ENCODE measurements at regions not wholly inside any gene's neighbourhood (a gene's known extent, or its start where the extent isn't known, plus 50 kb on each side); places are given as distances from the start of the nearest gene placed in this dataset.
"Not testable (repeated sequence)": the region's sequence is repeated elsewhere in the genome, so short reads cannot be mapped to it uniquely, and the experiment has no call there.

DNA sequence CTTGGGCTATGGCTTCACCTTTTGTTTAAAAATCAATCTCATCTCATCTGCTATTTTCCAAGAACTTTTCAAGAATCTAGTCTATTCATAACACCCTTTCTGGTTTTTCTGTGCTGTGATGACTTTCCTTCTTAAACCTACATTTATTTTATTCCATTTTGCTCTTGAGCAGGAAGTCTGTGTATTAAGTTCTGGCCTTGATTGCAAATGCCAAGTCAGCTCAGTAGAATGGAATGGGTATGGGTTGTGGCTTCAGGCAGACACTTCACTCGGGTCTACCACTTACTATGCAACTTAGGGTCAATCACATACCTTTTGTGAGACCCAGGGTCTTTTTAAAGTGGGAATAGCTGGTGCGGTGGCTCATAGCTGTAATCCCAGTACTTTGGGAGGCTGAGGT is 522.3 kb downstream of the TRIML1 start:
- peaks cover 0 to 6% (median 0%) of the 10 kb centered on the region in 4 donors for H3K9me3 ChIP-seq
- no peak overlapping the region for H3K27ac ChIP-seq
- TF ChIP-seq POLR2A (IDR thresholded peaks at IDR 0.05) (no peak), EP300 (IDR thresholded peaks at IDR 0.05) (no peak)
- TF ChIP-seq, protein P1, sequence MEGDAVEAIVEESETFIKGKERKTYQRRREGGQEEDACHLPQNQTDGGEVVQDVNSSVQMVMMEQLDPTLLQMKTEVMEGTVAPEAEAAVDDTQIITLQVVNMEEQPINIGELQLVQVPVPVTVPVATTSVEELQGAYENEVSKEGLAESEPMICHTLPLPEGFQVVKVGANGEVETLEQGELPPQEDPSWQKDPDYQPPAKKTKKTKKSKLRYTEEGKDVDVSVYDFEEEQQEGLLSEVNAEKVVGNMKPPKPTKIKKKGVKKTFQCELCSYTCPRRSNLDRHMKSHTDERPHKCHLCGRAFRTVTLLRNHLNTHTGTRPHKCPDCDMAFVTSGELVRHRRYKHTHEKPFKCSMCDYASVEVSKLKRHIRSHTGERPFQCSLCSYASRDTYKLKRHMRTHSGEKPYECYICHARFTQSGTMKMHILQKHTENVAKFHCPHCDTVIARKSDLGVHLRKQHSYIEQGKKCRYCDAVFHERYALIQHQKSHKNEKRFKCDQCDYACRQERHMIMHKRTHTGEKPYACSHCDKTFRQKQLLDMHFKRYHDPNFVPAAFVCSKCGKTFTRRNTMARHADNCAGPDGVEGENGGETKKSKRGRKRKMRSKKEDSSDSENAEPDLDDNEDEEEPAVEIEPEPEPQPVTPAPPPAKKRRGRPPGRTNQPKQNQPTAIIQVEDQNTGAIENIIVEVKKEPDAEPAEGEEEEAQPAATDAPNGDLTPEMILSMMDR (IDR thresholded peaks at IDR 0.05), result no peak
- no peak for DNase-seq (ENCODE audit: low spot score in 2 of 2)
- no peak overlapping the region for H3K4me3 ChIP-seq
- H3K4me1 ChIP-seq, result peaks cover 0 to 5% (median 0%) of the 10 kb centered on the region in 4 donors
- no peaks in the 10 kb centered on the region for H3K27me3 ChIP-seq
- 80 to 83% methylated on average over 2 of the region's 2 CpGs for WGBS, 2 donors
- no peaks in the 10 kb centered on the region for H3K36me3 ChIP-seq

DNA sequence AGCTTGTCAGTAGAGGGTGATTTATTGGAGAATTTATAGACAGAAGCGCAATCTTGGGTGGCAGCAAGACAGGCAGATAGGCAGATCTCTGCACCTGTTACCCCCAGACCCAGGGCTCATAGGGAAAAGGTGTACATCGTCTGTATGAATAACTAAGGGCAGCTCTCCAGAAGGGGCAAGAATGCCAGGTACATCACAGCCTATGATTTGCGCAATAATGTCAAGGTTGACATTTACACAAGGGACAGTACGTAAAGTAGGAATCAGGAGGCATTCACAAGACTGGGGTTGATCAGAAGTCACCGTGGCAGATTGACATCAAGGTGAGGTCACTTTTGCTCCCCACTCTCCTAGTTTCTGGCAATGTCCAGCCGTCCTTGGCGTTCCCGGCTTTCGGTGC is 524.1 kb downstream of the TRIML1 start:
- DNase-seq (ENCODE audit: low spot score in 2 of 2), result no peak
- H3K4me3 ChIP-seq, result no peak overlapping the region
- H3K4me1 ChIP-seq, result peaks cover 0 to 5% (median 0%) of the 10 kb centered on the region in 4 donors
- no peaks in the 10 kb centered on the region for H3K27me3 ChIP-seq
- H3K36me3 ChIP-seq, result no peaks in the 10 kb centered on the region
- H3K27ac ChIP-seq, result no peak overlapping the region
- WGBS, 2 donors, result 85 to 90% methylated on average over 9 of the region's 9 CpGs
- TF ChIP-seq, protein P1 (IDR thresholded peaks at IDR 0.05), result no peak
- TF ChIP-seq POLR2A (IDR thresholded peaks at IDR 0.05) (no peak), EP300 (IDR thresholded peaks at IDR 0.05) (no peak)
- peaks cover 0 to 9% (median 0%) of the 10 kb centered on the region in 4 donors for H3K9me3 ChIP-seq

DNA sequence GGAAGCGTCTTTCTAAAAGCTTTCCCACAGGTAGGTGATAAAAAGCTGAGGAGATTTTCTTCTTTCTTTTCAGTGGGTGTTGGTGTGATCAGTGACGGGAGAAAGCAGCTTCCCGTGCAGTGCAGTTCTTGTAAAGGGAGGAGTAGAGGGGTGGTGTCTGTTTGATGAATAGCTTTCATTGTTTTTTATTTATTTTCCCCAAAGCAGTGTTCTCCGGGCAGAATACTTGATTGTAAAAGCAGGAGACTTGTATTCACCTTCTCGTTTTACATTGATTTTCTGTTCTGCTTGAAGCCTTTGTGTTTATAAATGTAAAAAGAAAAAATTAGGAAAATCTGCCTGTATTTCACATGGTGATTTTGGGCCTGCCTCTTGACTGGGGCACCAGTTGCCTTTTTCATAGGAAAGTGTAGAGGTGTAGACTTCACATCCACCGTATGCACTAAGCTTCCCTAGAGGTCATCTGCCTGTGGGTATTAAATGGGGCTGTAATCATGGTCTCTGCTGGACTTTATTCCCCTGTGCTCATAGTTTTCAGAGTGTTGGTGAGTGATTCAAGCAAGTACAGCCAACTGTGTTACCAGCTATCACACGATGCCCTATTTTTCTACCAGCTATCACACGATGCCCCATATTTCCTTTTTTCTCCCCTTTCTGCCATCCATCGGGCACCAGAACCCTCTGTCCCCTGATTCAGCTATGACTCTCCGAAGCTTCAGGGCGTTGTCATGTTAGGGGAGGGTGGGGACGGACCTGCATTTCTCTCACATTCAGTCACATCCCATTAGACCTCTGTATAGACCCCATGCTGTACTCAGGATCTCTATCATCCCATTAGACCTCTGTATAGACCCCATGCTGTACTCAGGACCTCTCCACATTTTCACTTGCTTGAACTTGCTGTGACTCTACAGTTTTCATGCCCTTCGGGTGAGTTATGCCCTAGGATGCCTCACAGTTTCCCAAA is 526.5 kb downstream of the TRIML1 start:
- no peak for DNase-seq (ENCODE audit: low spot score in 2 of 2)
- Histone ChIP-seq H3K4me3 (no peak overlapping the region), H3K4me1 (peaks cover 0 to 5% (median 0%) of the 10 kb centered on the region in 4 donors), H3K36me3 (no peaks in the 10 kb centered on the region), H3K9me3 (peaks cover 0 to 6% (median 0%) of the 10 kb centered on the region in 4 donors), H3K27ac (no peak overlapping the region), H3K27me3 (no peaks in the 10 kb centered on the region)
- WGBS, 2 donors, result 43 to 49% methylated on average over 13 of the region's 13 CpGs
- TF ChIP-seq EP300 (IDR thresholded peaks at IDR 0.05) (no peak), POLR2A (IDR thresholded peaks at IDR 0.05) (no peak)
- TF ChIP-seq, protein P1 (IDR thresholded peaks at IDR 0.05), result no peak

DNA sequence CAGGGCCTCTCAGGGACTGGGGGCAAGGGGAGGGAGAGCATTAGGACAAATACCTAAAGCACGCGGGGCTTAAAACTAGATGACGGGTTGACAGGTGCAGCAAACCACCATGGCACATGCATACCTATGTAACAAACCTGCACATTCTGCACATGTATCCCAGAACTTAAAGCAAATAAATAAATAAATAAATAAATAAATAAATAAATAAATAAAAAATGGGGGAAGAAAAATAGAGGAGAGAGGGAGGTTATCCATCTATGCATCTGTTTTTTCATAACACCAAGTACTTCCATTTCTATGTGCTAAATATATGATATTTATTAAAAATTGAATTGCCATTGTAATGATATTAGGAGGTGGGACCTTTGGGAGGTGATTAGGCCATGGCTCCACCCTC is 539.5 kb downstream of the TRIML1 start:
- H3K36me3 ChIP-seq; H3K27ac ChIP-seq; H3K27me3 ChIP-seq; DNase-seq (ENCODE audit: low spot score in 2 of 2); H3K4me1 ChIP-seq; H3K4me3 ChIP-seq: not testable (repeated sequence)
- WGBS, 2 donors, result 88 to 97% methylated on average over 3 of the region's 3 CpGs
- H3K9me3 ChIP-seq, result peaks cover 0 to 26% (median 0%) of the 10 kb centered on the region in 4 donors

DNA sequence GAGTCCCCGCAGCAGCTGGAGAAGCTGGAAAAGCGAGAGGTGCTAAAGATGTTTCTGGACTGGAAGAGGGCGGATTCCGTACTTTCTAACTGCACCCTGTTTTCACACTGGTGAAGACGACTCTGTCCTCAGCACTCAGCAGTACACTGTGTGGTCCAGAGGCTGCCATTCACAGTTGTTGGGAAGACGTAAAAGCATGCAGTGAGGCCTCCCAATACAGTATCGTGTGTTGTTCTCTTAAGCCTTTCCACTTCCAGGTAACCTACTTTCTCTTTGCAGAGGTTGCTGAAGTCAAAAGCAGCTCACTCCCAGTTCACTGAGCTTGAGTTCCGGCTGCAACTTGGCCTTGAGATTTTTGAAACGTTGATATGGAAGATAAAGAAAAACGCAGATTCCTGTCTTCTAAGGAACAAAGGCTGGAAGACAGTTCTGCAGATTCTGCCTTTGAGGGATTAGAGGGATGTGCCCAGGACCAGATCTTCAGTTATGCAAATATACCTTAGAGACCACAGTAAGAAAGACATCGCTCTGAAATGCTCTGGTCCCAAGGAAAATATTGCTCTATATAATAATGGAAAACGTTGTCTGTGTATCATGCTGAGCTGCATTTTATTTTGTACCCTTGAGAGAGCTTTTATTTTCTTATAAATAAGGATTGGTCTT is 540.9 kb downstream of the TRIML1 start:
- no peak overlapping the region for H3K4me3 ChIP-seq
- no peaks in the 10 kb centered on the region for H3K36me3 ChIP-seq
- no peak for TF ChIP-seq POLR2A (IDR thresholded peaks at IDR 0.05)
- no peak for TF ChIP-seq EP300 (IDR thresholded peaks at IDR 0.05)
- TF ChIP-seq, protein P1 (IDR thresholded peaks at IDR 0.05), result no peak
- H3K27ac ChIP-seq, result no peak overlapping the region
- no peak for DNase-seq (ENCODE audit: low spot score in 2 of 2)
- WGBS, 2 donors, result 75 to 78% methylated on average over 12 of the region's 12 CpGs
- peaks cover 0 to 15% (median 0%) of the 10 kb centered on the region in 4 donors for H3K9me3 ChIP-seq
- no peaks in the 10 kb centered on the region for H3K4me1 ChIP-seq
- no peaks in the 10 kb centered on the region for H3K27me3 ChIP-seq
